GM13976 (cell line): ENCODE measurements at regions not wholly inside any gene's neighbourhood (a gene's known extent, or its start where the extent isn't known, plus 50 kb on each side); places are given as distances from the start of the nearest gene placed in this dataset.
"Not testable (repeated sequence)": the region's sequence is repeated elsewhere in the genome, so short reads cannot be mapped to it uniquely, and the experiment has no call there.

Source experiments
- DNase-seq: peaks from one replicate; pipeline ENCODE4 v3.0.0; 2012; ENCODE audit warnings: low spot score
- in situ Hi-C: fragments of 300-500 bp; cut with MboI; formaldehyde crosslinking; loops from one replicate; pipeline ENCODE4 v1.12.0; 2022; ENCODE audit warnings: low sequenced_read_pairs, mixed read lengths, inconsistent platforms; ENCODE audit not compliant: unreplicated experiment
- TF ChIP-seq, protein P1 (sequence below): IDR thresholded peaks from 2 replicates; pipeline ENCODE4 v1.5.1; 2012; ENCODE audit warnings: borderline replicate concordance, mild to moderate bottlenecking; ENCODE audit not compliant: insufficient read depth; ENCODE audit errors: extremely low read depth, missing control alignments, control extremely low read depth

GRCh38 chr5:67985686-67986387 lies 229.7 kb upstream of the PIK3R1 start:
- TF ChIP-seq, protein P1, sequence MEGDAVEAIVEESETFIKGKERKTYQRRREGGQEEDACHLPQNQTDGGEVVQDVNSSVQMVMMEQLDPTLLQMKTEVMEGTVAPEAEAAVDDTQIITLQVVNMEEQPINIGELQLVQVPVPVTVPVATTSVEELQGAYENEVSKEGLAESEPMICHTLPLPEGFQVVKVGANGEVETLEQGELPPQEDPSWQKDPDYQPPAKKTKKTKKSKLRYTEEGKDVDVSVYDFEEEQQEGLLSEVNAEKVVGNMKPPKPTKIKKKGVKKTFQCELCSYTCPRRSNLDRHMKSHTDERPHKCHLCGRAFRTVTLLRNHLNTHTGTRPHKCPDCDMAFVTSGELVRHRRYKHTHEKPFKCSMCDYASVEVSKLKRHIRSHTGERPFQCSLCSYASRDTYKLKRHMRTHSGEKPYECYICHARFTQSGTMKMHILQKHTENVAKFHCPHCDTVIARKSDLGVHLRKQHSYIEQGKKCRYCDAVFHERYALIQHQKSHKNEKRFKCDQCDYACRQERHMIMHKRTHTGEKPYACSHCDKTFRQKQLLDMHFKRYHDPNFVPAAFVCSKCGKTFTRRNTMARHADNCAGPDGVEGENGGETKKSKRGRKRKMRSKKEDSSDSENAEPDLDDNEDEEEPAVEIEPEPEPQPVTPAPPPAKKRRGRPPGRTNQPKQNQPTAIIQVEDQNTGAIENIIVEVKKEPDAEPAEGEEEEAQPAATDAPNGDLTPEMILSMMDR: no peak
- DNase-seq: no peak
- in situ Hi-C loops: no loop called here

DNA sequence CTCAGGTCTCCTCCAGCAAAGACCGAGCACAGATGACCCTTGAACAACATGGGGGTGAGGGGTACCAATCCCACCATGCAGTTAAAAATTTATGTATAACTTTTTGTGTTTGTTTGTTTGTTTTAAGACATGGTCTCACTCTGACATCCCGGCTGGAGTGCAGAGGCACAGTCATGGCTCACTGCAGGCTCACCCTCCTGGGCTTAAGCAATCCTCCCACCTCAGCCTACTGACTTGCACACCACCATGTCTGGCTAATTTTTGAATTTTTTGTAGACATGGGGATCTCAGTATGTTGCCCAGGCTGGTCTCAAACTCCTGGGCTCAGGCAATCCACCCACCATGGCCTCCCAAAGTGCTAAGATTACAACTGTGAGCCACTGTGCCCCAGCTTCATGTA lies 231.0 kb upstream of the PIK3R1 start:
- no peak for DNase-seq
- TF ChIP-seq, protein P1: no peak
- in situ Hi-C loops: no loop called here

DNA sequence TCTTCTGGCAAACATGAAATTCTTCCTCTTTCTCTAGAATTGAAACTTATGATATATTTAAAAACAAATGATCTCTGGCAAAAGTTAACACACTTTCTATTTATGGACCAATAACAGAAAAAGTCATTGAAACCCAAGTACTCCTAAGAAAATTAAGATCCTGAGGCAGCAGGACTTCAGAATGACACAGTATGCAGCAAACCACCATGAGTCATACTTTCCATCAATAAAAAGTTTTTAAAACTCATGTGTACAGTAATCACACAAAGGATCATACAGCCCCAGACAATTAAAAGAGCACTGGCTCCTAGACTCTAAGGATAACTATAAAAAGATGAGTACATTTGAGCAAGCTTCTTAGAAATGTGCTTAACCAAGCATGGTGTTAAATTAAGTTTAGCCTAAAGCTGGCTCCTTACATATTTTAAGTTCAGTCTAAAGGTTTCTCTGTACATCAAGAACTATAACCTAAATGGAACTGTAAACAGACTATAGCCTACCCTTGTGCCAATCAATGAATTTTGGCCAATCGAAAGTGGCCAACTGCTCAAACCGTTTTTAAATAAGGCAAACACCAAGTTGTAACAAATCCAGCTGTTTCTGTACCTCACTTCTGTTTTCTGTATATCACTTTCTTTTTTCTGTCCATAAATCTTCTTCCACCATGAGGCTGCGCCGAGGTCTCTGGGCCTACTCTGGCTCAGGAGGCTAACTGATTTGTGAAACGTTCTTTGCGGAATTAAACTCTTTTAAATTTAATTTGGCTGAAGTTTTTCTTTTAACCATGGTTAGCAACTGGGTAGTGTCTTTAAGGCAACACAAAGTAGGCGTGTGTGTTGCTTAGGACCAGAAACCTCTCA lies 232.1 kb upstream of the PIK3R1 start:
- TF ChIP-seq, protein P1: no peak
- DNase-seq: no peak
- in situ Hi-C loops: no loop called here

- in situ Hi-C loops, DNase-seq: not testable (repeated sequence)
Measured at GRCh38 chr5:67982160-67982559, 233.4 kb upstream of the PIK3R1 start.

GRCh38 chr5:67978171-67978570 lies 237.4 kb upstream of the PIK3R1 start:
- no peak for DNase-seq
- TF ChIP-seq, protein P1: no peak
- in situ Hi-C loops: no loop called here

DNA sequence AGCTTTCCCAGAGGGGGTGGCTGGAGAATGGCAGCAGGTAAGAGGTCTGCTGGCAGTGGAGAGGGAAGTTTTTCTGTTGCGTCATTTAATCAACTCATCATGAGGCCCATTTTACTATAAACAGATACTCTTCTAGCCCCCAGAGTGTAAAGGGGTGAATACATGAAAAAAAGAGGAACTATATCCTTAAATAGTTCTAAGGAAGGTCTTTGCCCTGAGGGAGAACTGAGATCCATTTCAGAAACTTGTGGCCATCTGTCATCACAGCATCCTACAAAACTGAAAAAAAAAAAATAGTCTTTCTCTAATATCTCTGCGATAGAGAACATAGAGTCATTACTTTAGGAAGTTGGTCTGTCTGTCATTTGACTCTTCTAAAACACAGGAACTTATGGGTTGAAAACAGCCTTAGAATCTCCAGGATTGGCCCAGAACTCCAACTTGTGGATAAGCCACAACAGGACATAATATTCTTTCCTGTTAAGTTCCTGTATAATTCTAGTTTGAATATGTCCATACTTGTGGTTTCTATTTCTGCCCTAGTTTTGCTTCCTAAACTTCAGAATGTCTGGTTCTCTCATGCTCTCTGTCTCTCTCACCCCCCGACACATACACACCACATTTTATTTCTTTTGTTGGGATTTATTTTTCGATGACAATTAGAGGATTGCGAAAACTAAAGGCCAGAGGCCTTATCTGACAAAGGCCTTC lies 238.5 kb upstream of the PIK3R1 start:
- TF ChIP-seq, protein P1: no peak
- in situ Hi-C loops: no loop called here

DNA sequence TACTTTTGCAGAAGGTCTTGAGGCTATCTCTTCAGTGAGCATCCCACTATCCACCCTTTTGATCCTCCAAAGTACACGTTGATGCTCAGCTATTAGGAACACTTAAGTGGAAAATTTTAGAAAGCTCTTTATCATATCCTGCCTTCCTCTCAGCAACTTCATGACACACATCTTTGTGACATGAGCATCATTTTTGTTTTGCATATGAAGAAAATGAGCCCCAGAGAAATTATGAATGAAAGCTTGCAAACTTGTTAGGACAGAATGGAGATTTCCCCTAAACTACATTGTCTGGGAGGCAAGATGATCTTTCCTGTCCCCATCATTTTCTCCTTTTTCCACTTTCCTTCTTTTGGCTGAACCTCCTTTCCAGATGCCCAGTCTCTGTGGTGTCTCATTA lies 239.4 kb upstream of the PIK3R1 start:
- in situ Hi-C loops: no loop called here
- TF ChIP-seq, protein P1: no peak
- no peak for DNase-seq

More for the DNA sequence above, 238.5 kb upstream of the PIK3R1 start:
- no peak for DNase-seq
